ENCODE measurements at regions not wholly inside any gene's neighbourhood (a gene's known extent, or its start where the extent isn't known, plus 50 kb on each side); places are given as distances from the start of the nearest gene placed in this dataset.
"Not testable (repeated sequence)": the region's sequence is repeated elsewhere in the genome, so short reads cannot be mapped to it uniquely, and the experiment has no call there.

GRCh38 chrX:40947276-40947675 lies 138.0 kb upstream of the USP9X start:
- intact Hi-C loops (cut with micrococcal nuclease) = no loop called here

DNA sequence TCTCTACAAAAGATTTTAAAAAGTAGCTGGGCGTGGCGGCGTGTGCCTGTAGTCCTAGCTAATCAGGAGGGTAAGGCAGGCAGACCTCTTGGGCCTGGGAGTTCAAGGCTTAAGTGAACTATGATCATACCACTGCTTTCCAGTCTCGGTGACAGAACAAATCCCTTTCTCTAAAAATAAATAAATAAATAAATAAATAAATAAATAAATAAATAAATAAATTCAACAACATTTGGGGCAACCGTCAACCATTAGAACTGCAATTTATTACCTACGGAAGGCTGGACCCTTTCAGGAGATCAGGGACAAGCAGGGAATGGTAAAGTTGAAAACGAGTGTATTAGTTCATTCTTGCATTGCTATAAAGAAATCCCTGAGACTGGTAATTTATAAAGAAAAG lies 136.2 kb upstream of the USP9X start:
- intact Hi-C loops (cut with micrococcal nuclease) = no loop called here

GRCh38 chrX:40950546-40950945 lies 134.7 kb upstream of the USP9X start:
- intact Hi-C loops (cut with micrococcal nuclease) = no loop called here

DNA sequence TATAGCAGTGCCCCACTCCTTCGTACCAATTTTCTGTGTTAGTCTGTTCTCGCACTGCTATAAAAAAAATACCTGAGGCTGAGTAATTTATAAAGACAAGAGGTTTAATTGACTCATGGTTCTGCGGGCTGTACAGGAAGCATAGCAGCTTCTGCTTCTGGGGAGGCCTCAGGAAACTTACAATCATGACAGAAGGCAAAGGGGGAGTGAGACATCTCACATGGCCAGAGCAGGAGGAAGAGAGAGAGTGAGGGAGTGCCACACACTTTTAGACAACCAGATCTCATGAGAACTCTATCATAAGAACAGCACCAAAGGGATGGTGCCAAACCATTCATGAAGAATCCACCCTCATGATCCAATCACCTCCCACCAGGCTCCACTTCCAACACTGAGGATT lies 133.8 kb upstream of the USP9X start:
- intact Hi-C loops (cut with micrococcal nuclease) = not testable (repeated sequence)

DNA sequence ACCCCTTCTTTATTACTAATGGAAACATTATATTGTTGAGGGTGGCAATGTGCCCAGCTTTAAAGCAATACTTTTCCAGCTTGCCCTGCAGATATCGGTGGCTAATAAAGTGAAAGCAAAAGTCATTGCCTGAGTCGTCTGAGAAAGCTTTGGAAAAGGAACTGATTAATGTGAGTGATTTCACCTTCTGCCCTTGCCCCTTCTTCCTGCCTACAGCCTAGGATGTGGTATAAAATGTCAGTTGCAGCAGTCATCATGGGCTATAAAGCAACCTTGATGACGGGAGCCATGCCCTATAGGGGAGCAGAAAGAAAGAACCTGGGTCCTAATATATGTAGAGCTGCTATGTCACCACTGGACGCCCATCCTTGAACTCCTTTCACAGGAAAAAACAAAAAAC lies 132.4 kb upstream of the USP9X start:
- intact Hi-C loops (cut with micrococcal nuclease) = no loop called here

- intact Hi-C loops (cut with micrococcal nuclease) = no loop called here
Observed at GRCh38 chrX:40953369-40953768, 131.9 kb upstream of the USP9X start.

DNA sequence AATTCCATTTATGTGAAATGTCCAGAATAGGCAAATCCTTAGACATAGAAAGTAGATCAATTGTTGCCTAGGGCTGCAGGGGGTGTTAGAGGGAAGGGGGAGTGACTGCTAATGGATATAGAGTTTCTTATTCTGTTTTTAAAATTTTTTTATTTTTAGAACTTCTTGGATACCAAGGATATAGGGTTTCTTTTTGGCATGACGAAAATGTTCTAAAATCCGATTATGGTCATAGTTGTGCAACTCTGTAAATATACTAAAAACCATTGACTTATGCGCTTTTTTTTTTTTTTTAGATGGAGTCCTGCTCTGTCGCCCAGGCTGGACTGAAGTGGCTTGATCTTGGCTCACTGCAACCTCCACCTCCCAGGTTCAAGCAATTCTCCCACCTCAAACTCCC lies 125.2 kb upstream of the USP9X start:
- intact Hi-C loops (cut with micrococcal nuclease) = no loop called here

DNA sequence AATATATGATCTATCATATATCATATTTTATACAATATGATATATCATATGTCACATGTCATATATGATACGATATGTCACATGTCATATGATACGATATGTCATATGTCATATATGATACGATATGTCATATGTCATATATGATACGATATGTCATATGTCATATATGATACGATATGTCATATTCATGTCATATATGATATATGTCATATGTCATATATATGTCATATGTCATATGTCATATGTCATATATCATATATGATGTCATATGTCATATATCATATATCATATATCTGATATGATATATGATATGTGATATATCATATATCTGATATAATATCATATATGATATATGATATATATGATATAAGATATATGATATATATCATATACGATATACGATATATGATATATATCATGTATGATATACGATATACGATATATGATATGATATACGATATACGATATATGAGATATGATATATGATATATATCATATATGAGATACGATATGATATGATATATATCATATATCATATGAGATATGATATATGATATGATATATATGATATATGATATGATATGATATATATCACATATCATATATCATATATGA lies 122.3 kb upstream of the USP9X start:
- intact Hi-C loops (cut with micrococcal nuclease) = no loop called here

DNA sequence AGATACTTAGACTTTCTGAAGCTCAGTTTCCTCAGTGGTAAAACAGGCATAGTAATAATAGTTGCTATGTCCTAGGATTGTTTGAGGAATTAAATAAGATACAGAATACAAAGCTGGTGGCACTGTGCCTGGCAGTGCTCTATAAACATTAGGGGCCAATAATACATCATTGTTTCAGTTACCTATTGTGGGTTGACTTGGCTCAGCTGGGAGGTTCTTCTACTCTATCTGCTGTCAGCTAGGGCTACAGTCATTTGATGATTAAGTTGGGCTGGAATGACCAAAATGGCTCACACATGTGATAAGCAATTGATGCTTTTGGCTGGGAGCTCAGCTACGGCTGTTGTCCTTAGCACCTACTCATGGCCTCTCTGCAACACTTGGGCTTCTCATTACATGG lies 121.2 kb upstream of the USP9X start:
- intact Hi-C loops (cut with micrococcal nuclease) = no loop called here

DNA sequence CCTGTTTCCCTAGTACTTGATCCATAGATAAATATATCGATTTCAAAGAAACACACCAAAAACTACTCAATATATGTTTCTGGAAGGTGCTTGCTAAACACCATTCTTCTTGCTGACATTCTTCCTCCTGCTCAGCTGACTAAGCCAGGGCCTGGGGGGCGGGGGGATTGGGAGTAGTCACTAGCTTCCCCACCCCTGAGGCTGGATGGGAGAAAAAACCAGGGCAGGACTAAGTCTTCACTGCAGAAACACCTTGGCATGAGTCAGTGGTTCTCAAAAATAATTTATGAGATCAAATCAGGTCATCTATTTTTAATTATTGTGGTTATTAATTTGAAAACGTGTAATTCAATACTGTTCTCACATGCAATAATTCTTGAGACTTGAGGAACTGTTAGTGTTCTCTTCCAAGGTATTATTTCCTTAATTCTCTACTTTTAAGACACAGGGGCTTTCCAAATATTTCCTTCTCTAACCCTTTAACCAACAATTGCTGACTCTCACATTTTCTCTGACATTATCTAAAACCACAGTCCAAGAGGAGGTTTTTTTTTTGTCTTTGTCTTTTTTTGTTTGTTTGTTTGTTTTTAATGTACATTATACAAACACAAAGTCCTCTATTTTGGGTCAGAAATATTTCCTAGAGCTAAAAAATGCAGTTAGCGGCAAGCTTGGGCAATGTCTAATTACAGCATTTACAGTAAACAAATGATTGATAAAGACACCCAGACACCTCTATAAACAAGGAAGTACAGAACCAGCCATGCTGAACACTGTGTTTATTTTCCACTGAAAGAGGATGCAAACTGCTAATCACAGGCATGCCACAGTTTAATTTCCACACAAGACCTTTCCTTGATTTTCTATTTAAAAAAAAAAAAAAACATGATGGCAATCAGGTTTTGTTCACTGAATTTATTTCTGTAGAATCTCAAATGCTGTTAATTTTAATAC lies 120.3 kb upstream of the USP9X start:
- intact Hi-C loops (cut with micrococcal nuclease) = no loop called here

DNA sequence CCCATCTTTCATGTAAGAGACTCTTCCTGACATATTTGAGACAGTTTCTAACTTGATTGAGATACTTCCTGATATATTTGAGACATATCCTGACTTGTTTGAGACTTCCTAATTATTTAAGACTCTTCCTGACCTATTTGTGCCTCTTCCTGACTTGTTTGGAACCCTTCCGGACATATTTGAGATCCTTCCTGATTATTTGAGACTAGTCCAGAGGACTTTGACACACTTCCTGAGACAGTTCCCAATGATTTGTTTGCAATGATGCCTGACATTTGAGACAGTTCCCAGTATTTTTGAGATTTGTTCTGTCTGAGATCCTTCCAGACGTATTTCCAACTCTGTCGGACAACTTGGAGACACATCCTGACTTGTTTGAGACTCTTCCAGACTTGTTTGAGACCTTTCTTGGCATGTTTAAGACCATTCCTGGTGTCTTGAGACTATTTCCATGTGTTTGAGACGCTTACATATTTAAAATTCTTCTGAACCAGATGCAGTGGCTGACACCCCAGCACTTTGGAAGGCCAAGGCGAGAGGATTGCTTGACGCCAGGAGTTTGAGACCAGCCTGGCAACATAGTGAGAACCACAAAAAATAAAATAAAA lies 118.9 kb upstream of the USP9X start:
- intact Hi-C loops (cut with micrococcal nuclease) = no loop called here

DNA sequence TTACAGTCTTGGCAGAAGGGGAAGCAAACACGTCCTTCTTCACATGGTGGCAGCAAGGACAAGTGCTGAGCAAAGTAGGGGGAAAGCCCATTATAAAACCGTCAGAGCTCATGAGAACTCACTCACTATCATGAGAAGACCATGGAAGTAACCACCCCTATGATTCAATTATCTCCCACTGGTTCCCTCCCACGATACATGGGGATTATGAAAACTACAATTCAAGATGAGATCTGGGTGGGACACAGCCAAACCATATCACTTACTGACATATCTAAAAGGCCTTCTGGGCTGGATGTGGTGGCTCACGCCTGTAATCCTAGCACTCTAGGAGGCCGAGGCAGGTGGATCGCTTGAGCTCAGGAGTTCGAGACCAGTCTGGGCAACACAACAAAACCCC lies 117.1 kb upstream of the USP9X start:
- intact Hi-C loops (cut with micrococcal nuclease) = no loop called here

GRCh38 chrX:40971736-40972135 lies 113.5 kb upstream of the USP9X start:
- intact Hi-C loops (cut with micrococcal nuclease) = no loop called here

DNA sequence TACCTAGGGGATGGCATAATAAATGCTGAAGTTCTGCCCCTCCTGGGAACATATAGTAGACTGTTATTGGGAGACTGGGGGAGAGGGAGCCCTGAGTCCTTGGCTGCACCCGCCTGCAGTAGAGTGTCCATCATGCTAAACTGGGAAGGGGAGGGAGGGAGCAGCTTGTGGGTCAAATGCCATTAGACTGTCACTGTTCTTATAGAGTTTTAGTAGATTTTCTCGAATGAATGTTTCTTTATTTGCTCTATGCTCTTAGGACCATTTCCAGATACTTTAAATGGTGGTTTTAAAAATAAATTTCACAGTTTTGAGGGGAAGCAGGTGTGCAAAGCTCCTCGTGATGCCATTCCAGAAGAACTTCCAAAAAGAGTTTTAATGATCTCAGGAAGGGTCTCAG lies 111.6 kb upstream of the USP9X start:
- intact Hi-C loops (cut with micrococcal nuclease) = no loop called here

DNA sequence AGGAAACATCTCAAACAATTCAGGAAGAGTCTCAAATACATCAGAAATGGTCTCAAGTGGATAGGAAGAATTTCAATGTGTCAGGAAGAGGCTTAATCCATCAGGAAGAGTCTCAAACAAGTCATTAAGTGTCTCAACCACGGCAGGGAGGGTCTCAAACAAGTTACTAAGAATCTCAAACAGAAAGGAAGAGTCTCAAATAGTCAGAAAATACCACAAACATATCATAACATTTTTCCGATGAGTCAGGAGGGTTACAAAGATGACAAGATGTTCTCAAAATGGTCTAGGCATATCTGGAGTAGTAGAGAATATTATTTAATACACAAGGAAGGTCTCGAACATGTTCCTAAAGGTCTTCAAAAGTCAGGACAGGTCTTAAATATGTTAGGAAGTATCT lies 109.3 kb upstream of the USP9X start:
- intact Hi-C loops (cut with micrococcal nuclease) = no loop called here

DNA sequence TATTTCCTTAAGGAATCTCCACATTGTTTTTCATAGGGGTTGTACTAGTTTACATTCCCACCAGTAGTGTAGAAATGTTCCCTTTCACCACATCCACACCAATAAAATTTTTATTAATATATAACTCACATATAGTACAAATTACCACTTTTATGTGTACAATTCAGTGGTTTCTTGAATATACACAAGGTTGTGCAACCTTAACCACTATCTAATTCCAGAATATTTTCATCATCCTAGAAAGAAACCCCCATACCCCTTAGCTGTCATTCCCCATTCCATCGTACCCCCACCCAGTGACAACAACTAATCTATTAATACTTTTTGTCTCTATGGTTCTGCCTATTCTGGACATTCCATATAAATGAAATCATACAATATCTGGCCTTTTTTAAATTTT lies 108.3 kb upstream of the USP9X start:
- intact Hi-C loops (cut with micrococcal nuclease) = no loop called here

GRCh38 chrX:40984962-40985361 lies 100.3 kb upstream of the USP9X start:
- intact Hi-C loops (cut with micrococcal nuclease) = no loop called here

- intact Hi-C loops (cut with micrococcal nuclease) = no loop called here
Observed at GRCh38 chrX:40987413-40987812, 97.8 kb upstream of the USP9X start.

DNA sequence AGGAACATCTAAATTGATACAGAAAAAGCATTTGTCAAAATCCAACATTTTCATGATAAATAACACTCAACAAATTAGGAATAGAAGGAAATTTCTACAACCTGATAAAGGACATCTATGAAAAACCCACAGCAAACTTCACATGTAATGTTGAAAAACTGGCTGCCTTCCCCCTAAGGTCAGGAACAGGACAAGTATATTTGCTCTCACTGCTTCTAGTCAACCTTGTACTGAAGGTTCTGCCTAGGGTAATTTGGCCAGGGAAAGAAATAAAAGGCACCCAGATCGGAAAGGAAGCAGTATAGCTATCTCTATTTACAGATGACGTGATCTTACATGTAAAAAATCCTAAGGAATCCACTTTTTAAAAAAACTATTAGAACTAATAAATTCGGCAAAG lies 97.1 kb upstream of the USP9X start:
- intact Hi-C loops (cut with micrococcal nuclease) = no loop called here

DNA sequence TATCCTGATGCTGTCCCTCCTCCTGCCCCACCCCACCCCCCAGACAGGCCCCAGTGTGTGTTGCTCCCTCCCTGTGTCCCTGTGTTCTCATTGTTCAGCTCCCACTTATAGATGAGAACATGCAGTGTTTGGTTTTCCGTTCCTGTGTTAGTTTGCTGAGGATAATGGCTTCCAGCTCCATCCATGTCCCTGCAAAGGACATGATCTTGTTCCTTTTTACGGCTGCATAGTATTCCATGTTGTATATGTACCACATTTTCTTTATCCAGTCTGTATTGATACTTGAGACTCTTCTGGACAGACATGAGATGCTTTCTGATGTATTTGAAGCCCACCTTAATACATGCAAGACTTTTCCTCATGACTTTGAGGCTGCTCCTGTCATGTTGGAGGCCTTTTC lies 91.8 kb upstream of the USP9X start:
- intact Hi-C loops (cut with micrococcal nuclease) = not testable (repeated sequence)

DNA sequence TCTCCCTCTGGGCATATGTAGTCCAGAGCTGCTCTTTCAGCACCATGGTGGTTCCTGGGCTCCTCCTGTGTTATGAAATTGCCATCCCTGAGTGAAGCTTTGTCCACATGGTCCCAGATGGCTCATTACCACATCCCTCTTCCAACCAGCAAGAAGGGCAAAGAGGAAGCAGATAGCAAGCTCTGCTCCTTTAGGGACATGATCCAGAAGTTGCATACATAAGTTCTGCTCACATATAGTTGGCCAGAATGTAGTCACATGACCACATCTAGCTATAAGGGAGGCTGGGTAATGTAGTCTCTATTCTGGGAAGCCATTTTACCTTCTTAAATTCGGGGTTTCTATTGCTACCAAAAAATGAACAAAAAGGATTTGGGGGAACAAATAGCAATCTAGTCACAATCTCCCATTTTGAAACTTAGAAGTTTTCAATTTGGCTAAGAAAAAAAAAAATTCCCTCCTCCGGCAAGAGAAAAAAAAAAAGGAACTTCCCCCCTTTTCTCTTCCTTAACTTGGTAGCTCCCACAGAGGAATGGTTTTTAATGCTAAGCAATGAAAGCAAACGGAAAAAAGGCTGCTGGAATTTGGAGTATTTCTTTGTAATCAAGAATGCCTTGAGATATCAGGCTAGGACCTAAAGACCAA lies 88.2 kb upstream of the USP9X start:
- intact Hi-C loops (cut with micrococcal nuclease) = no loop called here

DNA sequence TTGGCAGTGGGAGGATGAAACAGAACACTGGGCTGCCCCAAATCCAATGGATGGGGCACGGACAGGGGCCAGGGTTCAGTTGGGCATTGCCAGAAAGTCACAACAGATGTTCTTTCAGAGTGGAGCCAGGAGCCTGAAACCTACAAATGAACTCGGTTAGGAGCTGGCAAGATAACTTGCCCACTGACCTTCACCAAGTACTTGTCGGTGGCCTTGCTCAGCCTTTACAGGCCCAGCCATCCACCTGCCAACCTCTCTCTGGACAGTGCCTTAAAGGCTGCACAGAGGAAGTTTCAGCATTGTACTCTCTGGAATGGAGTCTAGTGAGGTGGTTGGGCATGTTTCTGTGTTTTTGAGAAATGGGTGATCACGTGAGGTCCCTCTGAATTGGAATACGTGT lies 87.1 kb upstream of the USP9X start:
- intact Hi-C loops (cut with micrococcal nuclease) = no loop called here

All from T-helper 2 cell treated with Interferon-gamma antibody and Interleukin-4, amounts not matched to agents 100 ng/mL and 5 ng/mL, for 36 hours (primary cell).